ENCODE measurements at regions not wholly inside any gene's neighbourhood (a gene's known extent, or its start where the extent isn't known, plus 50 kb on each side); places are given as distances from the start of the nearest gene placed in this dataset.

GRCh38 chr5:120207129-120207528 lies 257.0 kb upstream of the PRR16 start:
- intact Hi-C loops (cut with micrococcal nuclease) = no loop called here
- no peak for TF ChIP-seq CTCF (IDR thresholded peaks at IDR 0.05; ENCODE audit: unreplicated experiment)
- Mint-ChIP-seq H3K9me3 (ENCODE audit: unreplicated experiment) (peaks cover 7% of the 10 kb centered on the region), H3K36me3 (ENCODE audit: insufficient read depth, unreplicated experiment) (no peaks in the 10 kb centered on the region), H3K27me3 (ENCODE audit: insufficient read depth, unreplicated experiment) (no peaks in the 10 kb centered on the region), H3K4me3 (ENCODE audit: unreplicated experiment) (no peak overlapping the region), H3K4me1 (ENCODE audit: insufficient read depth, unreplicated experiment) (peaks cover 14% of the 10 kb centered on the region), H3K27ac (ENCODE audit: low read depth, unreplicated experiment) (peak overlapping the region; percentile 70)
- no TSS peak for BruUV-seq (replicated peaks)
- ChIA-PET POLR2A (no interaction called here), CTCF (interaction anchor here (0.7 kb wide), 1 partner anchor 16 kb away, joined by 4 read pairs; no protein-coding TSS in a partner anchor)
- peak; percentile 30 for DNase-seq (ENCODE audit: unreplicated experiment)

- H3K4me1 Mint-ChIP-seq (ENCODE audit: insufficient read depth, unreplicated experiment) = peaks cover 7% of the 10 kb centered on the region
- no TSS peak for BruUV-seq (replicated peaks)
- ChIA-PET POLR2A (interaction anchor here (1.2 kb wide), 1 partner anchor 11 kb away, joined by 3 read pairs; no protein-coding TSS in a partner anchor), CTCF (no interaction called here)
- H3K9me3 Mint-ChIP-seq (ENCODE audit: unreplicated experiment) = no peaks in the 10 kb centered on the region
- no peak for TF ChIP-seq CTCF (IDR thresholded peaks at IDR 0.05; ENCODE audit: unreplicated experiment)
- no peak for DNase-seq (ENCODE audit: unreplicated experiment)
- H3K4me3 Mint-ChIP-seq (ENCODE audit: unreplicated experiment) = no peak overlapping the region
- H3K27me3 Mint-ChIP-seq (ENCODE audit: insufficient read depth, unreplicated experiment) = no peaks in the 10 kb centered on the region
- no peak overlapping the region for H3K27ac Mint-ChIP-seq (ENCODE audit: low read depth, unreplicated experiment)
- intact Hi-C loops (cut with micrococcal nuclease) = no loop called here
- no peaks in the 10 kb centered on the region for H3K36me3 Mint-ChIP-seq (ENCODE audit: insufficient read depth, unreplicated experiment)
These were observed 247.1 kb upstream of the PRR16 start for GRCh38 chr5:120217001-120217400.

GRCh38 chr5:120219988-120220387 lies 244.1 kb upstream of the PRR16 start:
- no TSS peak for BruUV-seq (replicated peaks)
- Mint-ChIP-seq H3K4me1 (ENCODE audit: insufficient read depth, unreplicated experiment) (peaks cover 7% of the 10 kb centered on the region), H3K27ac (ENCODE audit: low read depth, unreplicated experiment) (no peak overlapping the region), H3K9me3 (ENCODE audit: unreplicated experiment) (no peaks in the 10 kb centered on the region), H3K4me3 (ENCODE audit: unreplicated experiment) (no peak overlapping the region), H3K36me3 (ENCODE audit: insufficient read depth, unreplicated experiment) (no peaks in the 10 kb centered on the region), H3K27me3 (ENCODE audit: insufficient read depth, unreplicated experiment) (no peaks in the 10 kb centered on the region)
- POLR2A ChIA-PET = interaction anchor here (1.6 kb wide), 1 partner anchor 11 kb away, joined by 6 read pairs; no protein-coding TSS in a partner anchor
- DNase-seq (ENCODE audit: unreplicated experiment) = no peak
- no peak for TF ChIP-seq CTCF (IDR thresholded peaks at IDR 0.05; ENCODE audit: unreplicated experiment)
- intact Hi-C loops (cut with micrococcal nuclease) = no loop called here
- CTCF ChIA-PET = no interaction called here

- peaks cover 5% of the 10 kb centered on the region for H3K4me1 Mint-ChIP-seq (ENCODE audit: insufficient read depth, unreplicated experiment)
- H3K36me3 Mint-ChIP-seq (ENCODE audit: insufficient read depth, unreplicated experiment) = no peaks in the 10 kb centered on the region
- no peak overlapping the region for H3K4me3 Mint-ChIP-seq (ENCODE audit: unreplicated experiment)
- no peaks in the 10 kb centered on the region for H3K27me3 Mint-ChIP-seq (ENCODE audit: insufficient read depth, unreplicated experiment)
- intact Hi-C loops (cut with micrococcal nuclease) = no loop called here
- no TSS peak for BruUV-seq (replicated peaks)
- no peak overlapping the region for H3K27ac Mint-ChIP-seq (ENCODE audit: low read depth, unreplicated experiment)
- H3K9me3 Mint-ChIP-seq (ENCODE audit: unreplicated experiment) = no peaks in the 10 kb centered on the region
- no peak for DNase-seq (ENCODE audit: unreplicated experiment)
- CTCF ChIA-PET = interaction anchor here (0.6 kb wide), 1 partner anchor 9 kb away, joined by 3 read pairs; no protein-coding TSS in a partner anchor
- POLR2A ChIA-PET = no interaction called here
- TF ChIP-seq CTCF (IDR thresholded peaks at IDR 0.05; ENCODE audit: unreplicated experiment) = no peak
These were observed 238.6 kb upstream of the PRR16 start for GRCh38 chr5:120225524-120225923.
